ENCODE measurements at regions not wholly inside any gene's neighbourhood (a gene's known extent, or its start where the extent isn't known, plus 50 kb on each side); places are given as distances from the start of the nearest gene placed in this dataset.

- DNase-seq (ENCODE audit: low read depth, low spot score) = no peak
- no peaks in the 10 kb centered on the region for H3K9me3 ChIP-seq (ENCODE audit: insufficient read depth, low read length)
- no peak overlapping the region for H3K4me3 ChIP-seq (ENCODE audit: insufficient read length, low read depth)
- no peaks in the 10 kb centered on the region for H3K27me3 ChIP-seq (ENCODE audit: insufficient read depth, insufficient read length)
- no peak overlapping the region for H3K9ac ChIP-seq (ENCODE audit: insufficient read length, low read depth)
- no peak for TF ChIP-seq YY1 (IDR thresholded peaks at IDR 0.05; ENCODE audit: insufficient read depth, insufficient read length)
- TF ChIP-seq SUZ12 (IDR thresholded peaks at IDR 0.05; ENCODE audit: extremely low read depth, insufficient read depth, insufficient read length) = no peak
- no peak for TF ChIP-seq ZNF274 (IDR thresholded peaks at IDR 0.05; ENCODE audit: low read depth, low read length)
- H3K4me1 ChIP-seq (ENCODE audit: insufficient read depth, insufficient read length) = peaks cover 6% of the 10 kb centered on the region
- no peaks in the 10 kb centered on the region for H3K36me3 ChIP-seq (ENCODE audit: insufficient read depth, insufficient read length, low read length)
Observed at GRCh38 chr14:100393906-100394732, 71.0 kb downstream of the SLC25A47 start.

- TF ChIP-seq YY1 (IDR thresholded peaks at IDR 0.05; ENCODE audit: insufficient read depth, insufficient read length) = no peak
- TF ChIP-seq ZNF274 (IDR thresholded peaks at IDR 0.05; ENCODE audit: low read depth, low read length) = no peak
- no peak for TF ChIP-seq SUZ12 (IDR thresholded peaks at IDR 0.05; ENCODE audit: extremely low read depth, insufficient read depth, insufficient read length)
- H3K9ac ChIP-seq (ENCODE audit: insufficient read length, low read depth) = no peak overlapping the region
Observed at GRCh38 chr14:100394886-100395672, 71.9 kb downstream of the SLC25A47 start.

GRCh38 chr14:100396266-100396795 lies 73.2 kb downstream of the SLC25A47 start:
- no peaks in the 10 kb centered on the region for H3K36me3 ChIP-seq (ENCODE audit: insufficient read depth, insufficient read length, low read length)
- no peaks in the 10 kb centered on the region for H3K27me3 ChIP-seq (ENCODE audit: insufficient read depth, insufficient read length)
- TF ChIP-seq ZNF274 (IDR thresholded peaks at IDR 0.05; ENCODE audit: low read depth, low read length) (no peak), SUZ12 (IDR thresholded peaks at IDR 0.05; ENCODE audit: extremely low read depth, insufficient read depth, insufficient read length) (no peak), YY1 (IDR thresholded peaks at IDR 0.05; ENCODE audit: insufficient read depth, insufficient read length) (no peak)
- DNase-seq (ENCODE audit: low read depth, low spot score) = no peak
- peaks cover 11% of the 10 kb centered on the region for H3K4me1 ChIP-seq (ENCODE audit: insufficient read depth, insufficient read length)
- no peak overlapping the region for H3K9ac ChIP-seq (ENCODE audit: insufficient read length, low read depth)
- H3K9me3 ChIP-seq (ENCODE audit: insufficient read depth, low read length) = no peaks in the 10 kb centered on the region
- H3K4me3 ChIP-seq (ENCODE audit: insufficient read length, low read depth) = no peak overlapping the region

More at GRCh38 chr14:100394886-100395672, 71.9 kb downstream of the SLC25A47 start:
- H3K27me3 ChIP-seq (ENCODE audit: insufficient read depth, insufficient read length) = no peaks in the 10 kb centered on the region
- no peaks in the 10 kb centered on the region for H3K36me3 ChIP-seq (ENCODE audit: insufficient read depth, insufficient read length, low read length)
- no peaks in the 10 kb centered on the region for H3K9me3 ChIP-seq (ENCODE audit: insufficient read depth, low read length)
- H3K4me1 ChIP-seq (ENCODE audit: insufficient read depth, insufficient read length) = peaks cover 8% of the 10 kb centered on the region
- DNase-seq (ENCODE audit: low read depth, low spot score) = no peak
- no peak overlapping the region for H3K4me3 ChIP-seq (ENCODE audit: insufficient read length, low read depth)

- Histone ChIP-seq H3K4me3 (ENCODE audit: insufficient read length, low read depth) (no peak overlapping the region), H3K9ac (ENCODE audit: insufficient read length, low read depth) (no peak overlapping the region), H3K4me1 (ENCODE audit: insufficient read depth, insufficient read length) (peaks cover 12% of the 10 kb centered on the region), H3K27me3 (ENCODE audit: insufficient read depth, insufficient read length) (no peaks in the 10 kb centered on the region), H3K9me3 (ENCODE audit: insufficient read depth, low read length) (no peaks in the 10 kb centered on the region), H3K36me3 (ENCODE audit: insufficient read depth, insufficient read length, low read length) (no peaks in the 10 kb centered on the region)
- TF ChIP-seq ZNF274 (IDR thresholded peaks at IDR 0.05; ENCODE audit: low read depth, low read length) (no peak), YY1 (IDR thresholded peaks at IDR 0.05; ENCODE audit: insufficient read depth, insufficient read length) (no peak), SUZ12 (IDR thresholded peaks at IDR 0.05; ENCODE audit: extremely low read depth, insufficient read depth, insufficient read length) (no peak)
- DNase-seq (ENCODE audit: low read depth, low spot score) = no peak
Observed at GRCh38 chr14:100397005-100397404, 73.9 kb downstream of the SLC25A47 start.

GRCh38 chr14:100398044-100398443 lies 74.9 kb downstream of the SLC25A47 start:
- Histone ChIP-seq H3K27me3 (ENCODE audit: insufficient read depth, insufficient read length) (no peaks in the 10 kb centered on the region), H3K4me3 (ENCODE audit: insufficient read length, low read depth) (no peak overlapping the region), H3K9me3 (ENCODE audit: insufficient read depth, low read length) (no peaks in the 10 kb centered on the region), H3K9ac (ENCODE audit: insufficient read length, low read depth) (no peak overlapping the region), H3K36me3 (ENCODE audit: insufficient read depth, insufficient read length, low read length) (no peaks in the 10 kb centered on the region), H3K4me1 (ENCODE audit: insufficient read depth, insufficient read length) (peaks cover 12% of the 10 kb centered on the region)
- no peak for DNase-seq (ENCODE audit: low read depth, low spot score)
- TF ChIP-seq SUZ12 (IDR thresholded peaks at IDR 0.05; ENCODE audit: extremely low read depth, insufficient read depth, insufficient read length) (no peak), YY1 (IDR thresholded peaks at IDR 0.05; ENCODE audit: insufficient read depth, insufficient read length) (no peak), ZNF274 (IDR thresholded peaks at IDR 0.05; ENCODE audit: low read depth, low read length) (no peak)

DNA sequence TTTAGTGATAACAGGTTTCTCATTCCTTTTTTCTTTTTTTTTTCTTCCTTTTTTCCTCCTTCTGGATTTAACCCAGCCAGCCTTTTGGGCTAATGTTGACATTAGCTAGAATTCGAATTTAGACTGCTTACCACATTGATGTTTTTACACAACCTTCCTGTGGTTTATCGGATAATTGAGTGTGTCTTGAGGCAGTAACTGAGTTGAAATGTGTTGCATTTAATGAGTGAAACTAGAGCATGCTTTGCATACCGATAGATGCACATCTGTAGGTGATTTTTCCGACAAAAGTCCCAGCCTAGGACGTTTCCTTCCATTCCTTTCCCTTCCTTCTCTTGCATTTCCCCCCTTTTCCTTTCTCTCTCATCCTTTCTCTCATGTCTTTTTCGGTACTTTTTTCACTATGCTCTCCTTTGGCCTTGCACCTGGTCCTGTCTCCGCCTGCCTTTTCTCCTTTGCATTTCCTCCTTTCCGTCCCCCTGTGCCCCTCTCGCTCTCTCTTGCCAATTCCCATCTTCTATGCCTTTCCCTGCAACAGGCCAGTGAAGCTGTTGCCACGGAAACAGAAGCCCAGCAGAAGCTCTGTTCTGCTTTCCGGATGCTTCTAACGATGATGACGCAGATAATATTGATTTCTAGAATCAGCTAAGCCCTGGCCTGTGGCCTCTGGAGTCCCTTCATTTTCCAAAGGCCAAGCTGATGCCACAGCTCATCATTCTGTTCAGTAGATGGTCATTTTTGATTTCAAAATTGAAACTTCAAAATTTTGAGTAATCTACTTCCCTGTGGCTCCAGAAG lies 76.1 kb downstream of the SLC25A47 start:
- Histone ChIP-seq H3K4me3 (ENCODE audit: insufficient read length, low read depth) (no peak overlapping the region), H3K27me3 (ENCODE audit: insufficient read depth, insufficient read length) (no peaks in the 10 kb centered on the region), H3K4me1 (ENCODE audit: insufficient read depth, insufficient read length) (peaks cover 8% of the 10 kb centered on the region), H3K36me3 (ENCODE audit: insufficient read depth, insufficient read length, low read length) (no peaks in the 10 kb centered on the region), H3K9ac (ENCODE audit: insufficient read length, low read depth) (no peak overlapping the region), H3K9me3 (ENCODE audit: insufficient read depth, low read length) (no peaks in the 10 kb centered on the region)
- DNase-seq (ENCODE audit: low read depth, low spot score) = no peak
- no peak for TF ChIP-seq ZNF274 (IDR thresholded peaks at IDR 0.05; ENCODE audit: low read depth, low read length)
- no peak for TF ChIP-seq YY1 (IDR thresholded peaks at IDR 0.05; ENCODE audit: insufficient read depth, insufficient read length)
- TF ChIP-seq SUZ12 (IDR thresholded peaks at IDR 0.05; ENCODE audit: extremely low read depth, insufficient read depth, insufficient read length) = no peak

All from NT2/D1 (cell line).